GM10266 (cell line): ENCODE measurements at regions not wholly inside any gene's neighbourhood (a gene's known extent, or its start where the extent isn't known, plus 50 kb on each side); places are given as distances from the start of the nearest gene placed in this dataset.
"Not testable (repeated sequence)": the region's sequence is repeated elsewhere in the genome, so short reads cannot be mapped to it uniquely, and the experiment has no call there.

Experiments used
- DNase-seq: peaks from one replicate; pipeline ENCODE4 v3.0.0; 2012; ENCODE audit errors: extremely low spot score
- CTCF ChIP-seq: IDR thresholded peaks from 2 replicates; pipeline ENCODE4 v1.5.1; 2012; ENCODE audit warnings: mild to moderate bottlenecking, low read depth; ENCODE audit not compliant: control insufficient read depth, insufficient read depth; ENCODE audit errors: missing control alignments

- DNase-seq, result no peak
- no peak for TF ChIP-seq CTCF
Observed at GRCh38 chr7:20083781-20084180, 133.4 kb downstream of the MACC1 start.

GRCh38 chr7:20079080-20079479 lies 138.1 kb downstream of the MACC1 start:
- TF ChIP-seq CTCF, result no peak

GRCh38 chr7:20076835-20077234 lies 140.3 kb downstream of the MACC1 start:
- no peak for DNase-seq
- no peak for TF ChIP-seq CTCF

More at GRCh38 chr7:20079080-20079479, 138.1 kb downstream of the MACC1 start:
- no peak for DNase-seq

GRCh38 chr7:20075992-20076820 lies 141.0 kb downstream of the MACC1 start:
- no peak for TF ChIP-seq CTCF
- DNase-seq, result no peak

GRCh38 chr7:20075440-20075839 lies 141.7 kb downstream of the MACC1 start:
- no peak for DNase-seq
- no peak for TF ChIP-seq CTCF

GRCh38 chr7:20068004-20068403 lies 149.2 kb downstream of the MACC1 start:
- DNase-seq, result not testable (repeated sequence)

GRCh38 chr7:20064974-20065862 lies 152.0 kb downstream of the MACC1 start:
- peak; percentile 36 for DNase-seq
- no peak for TF ChIP-seq CTCF
